Globus pallidus (tissue), 1 donor: ENCODE measurements at regions not wholly inside any gene's neighbourhood (a gene's known extent, or its start where the extent isn't known, plus 50 kb on each side); places are given as distances from the start of the nearest gene placed in this dataset.

ENCODE experiments used
- DNase-seq: peaks from one replicate; pipeline ENCODE4 v3.0.0-alpha.2; 2015; ENCODE audit warnings: low spot score

GRCh38 chr1:168964478-168964877 is 142.0 kb upstream of the ATP1B1 start:
- DNase-seq: no peak

GRCh38 chr1:168966217-168966616 is 140.3 kb upstream of the ATP1B1 start:
- no peak for DNase-seq

DNA sequence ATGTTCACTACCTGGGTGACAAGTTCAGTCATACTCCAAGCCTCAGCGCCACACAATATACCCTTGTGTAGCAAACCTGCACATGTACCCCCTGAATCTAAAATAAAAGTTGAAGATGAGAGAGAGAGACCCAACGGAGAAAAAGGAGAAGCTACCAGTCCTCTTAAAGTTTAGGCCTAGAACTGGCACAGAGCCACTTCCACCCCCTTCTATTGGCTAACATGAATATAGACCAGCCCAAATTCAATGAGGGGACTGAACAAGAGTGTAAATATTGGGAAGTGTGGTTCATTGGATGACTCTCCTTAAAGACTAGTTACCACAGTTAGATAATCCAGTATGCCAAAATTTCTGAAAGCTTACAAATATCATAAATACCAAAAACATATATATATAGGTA is 139.9 kb upstream of the ATP1B1 start:
- DNase-seq: no peak

DNA sequence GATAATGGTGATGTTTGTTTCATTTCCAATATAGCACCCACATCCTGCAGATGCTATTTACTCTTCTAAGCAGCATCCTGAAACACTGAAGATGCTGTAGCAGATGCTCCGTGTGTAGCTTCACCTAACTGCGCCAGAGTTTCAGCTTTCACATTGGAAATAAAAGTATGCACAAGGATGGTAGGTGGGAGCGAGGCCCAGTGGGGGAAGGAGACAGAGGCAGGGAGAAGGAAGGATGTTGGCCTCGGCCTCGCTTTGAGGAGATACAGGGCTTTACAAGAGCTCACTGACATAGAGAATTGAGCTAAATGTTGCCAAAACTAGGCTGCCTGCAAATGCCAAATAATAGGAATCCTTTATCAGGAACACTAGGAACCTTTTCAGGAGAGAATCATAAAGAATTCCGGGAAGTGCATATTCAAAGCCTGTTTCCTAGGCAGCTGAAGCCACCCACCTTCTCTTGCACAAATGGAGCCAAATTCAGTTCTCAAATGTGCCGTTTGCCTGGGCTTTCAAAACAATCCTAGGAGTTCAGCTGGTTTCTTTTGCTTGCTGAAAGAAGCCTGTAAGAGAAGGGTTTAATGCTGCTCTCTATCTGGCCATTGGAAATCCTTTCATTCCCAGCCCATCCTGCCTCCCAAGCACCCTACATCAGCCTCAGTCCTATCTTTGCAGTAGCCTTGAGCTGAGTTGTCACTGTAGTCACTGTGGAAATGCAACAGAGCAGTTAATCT is 135.4 kb upstream of the ATP1B1 start:
- no peak for DNase-seq

DNA sequence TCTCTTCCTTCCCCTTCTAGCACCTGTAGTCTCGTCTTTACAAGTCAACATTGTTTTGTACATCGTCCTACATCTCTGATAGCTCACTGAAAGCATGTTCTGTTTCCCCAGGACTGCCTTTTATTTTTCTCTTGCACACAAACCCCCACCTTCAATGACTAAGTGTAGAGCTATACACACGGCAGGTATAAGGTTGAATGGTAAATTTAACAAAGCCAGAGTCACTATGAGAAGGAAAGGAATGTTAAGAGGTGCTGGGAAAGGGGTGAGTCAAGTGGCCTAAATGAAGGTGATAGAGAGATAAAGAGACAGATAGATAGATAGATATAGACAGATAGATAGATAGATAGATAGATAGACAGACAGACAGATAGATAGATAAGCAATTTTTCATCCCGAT is 134.3 kb upstream of the ATP1B1 start:
- DNase-seq: no peak

- DNase-seq: no peak
These were observed 133.6 kb upstream of the ATP1B1 start for GRCh38 chr1:168972887-168973286.

DNA sequence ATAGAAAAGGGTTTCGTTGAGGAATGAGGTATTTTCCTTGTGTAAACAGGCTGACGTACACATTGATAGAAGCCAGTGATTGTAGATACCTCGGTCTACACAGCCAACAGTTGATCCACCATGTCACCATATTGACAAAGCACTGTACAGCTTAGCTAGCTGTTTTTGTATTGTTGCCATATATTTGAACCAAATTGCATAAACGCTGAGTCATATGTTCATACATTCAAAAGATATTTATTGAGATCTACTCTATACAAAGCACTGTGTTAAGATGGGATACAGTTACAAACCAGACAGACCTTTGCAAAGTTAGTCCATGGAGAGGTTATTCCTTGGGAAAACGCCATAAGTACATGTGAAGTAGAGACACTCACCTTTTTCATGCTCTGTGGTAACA is 132.4 kb upstream of the ATP1B1 start:
- no peak for DNase-seq

DNA sequence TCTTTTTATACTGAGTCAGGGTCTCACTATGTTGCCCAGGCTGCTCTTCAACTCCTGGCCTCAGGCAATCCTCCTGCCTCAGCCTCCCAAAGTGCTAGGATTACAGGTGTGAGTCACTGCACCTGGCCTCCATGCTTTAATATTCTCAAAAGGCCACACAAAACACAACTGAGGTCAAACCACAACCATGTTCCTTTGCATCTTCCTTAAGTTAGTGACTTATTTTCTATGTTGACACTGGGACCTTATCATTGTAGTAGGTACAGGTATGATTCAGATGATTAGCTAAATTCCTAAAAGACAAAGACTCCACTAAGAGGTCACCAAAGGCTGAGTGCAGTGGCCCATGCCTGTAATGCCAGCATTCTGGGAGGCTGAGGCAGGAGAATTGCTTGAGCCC is 131.9 kb upstream of the ATP1B1 start:
- no peak for DNase-seq

DNA sequence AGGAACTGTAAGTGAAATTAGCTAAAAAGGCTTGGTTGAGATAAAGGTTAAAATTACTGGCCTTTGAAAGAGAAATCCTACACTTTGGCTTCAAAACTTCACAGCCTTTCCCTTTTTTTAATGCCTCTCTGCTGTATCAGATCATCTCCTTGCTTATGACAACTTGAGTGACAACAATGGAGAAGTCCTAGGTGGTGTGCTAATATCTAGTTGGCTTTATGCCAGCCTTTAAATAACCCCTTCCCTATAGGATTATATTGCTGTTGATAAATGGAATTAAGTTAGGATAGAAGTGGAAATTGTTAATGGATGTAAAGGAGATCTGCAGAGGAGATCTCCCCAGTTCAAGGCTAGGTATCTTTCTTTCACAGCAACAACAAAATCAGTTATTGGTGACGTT is 130.2 kb upstream of the ATP1B1 start:
- no peak for DNase-seq

GRCh38 chr1:168977618-168978017 is 128.9 kb upstream of the ATP1B1 start:
- no peak for DNase-seq

DNA sequence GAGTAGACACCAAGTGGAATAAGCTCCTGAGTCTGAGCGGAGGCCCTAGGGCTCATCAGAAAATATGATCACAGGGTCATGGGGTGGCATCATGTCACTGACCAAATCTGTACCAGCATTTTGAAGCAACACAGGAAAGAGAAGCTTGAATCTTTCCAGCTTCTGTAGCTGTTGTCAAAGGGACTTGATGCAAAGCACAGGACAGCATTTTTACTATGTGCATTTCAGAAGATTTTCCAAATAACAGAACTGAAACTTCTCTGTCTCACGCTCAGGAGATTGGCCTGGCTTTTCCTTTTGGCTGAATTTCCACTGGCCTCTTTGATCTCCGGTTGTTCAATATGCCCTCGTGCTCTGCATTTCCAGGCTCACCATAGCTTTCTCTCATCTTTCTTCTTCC is 127.2 kb upstream of the ATP1B1 start:
- no peak for DNase-seq

GRCh38 chr1:168980180-168980579 is 126.3 kb upstream of the ATP1B1 start:
- no peak for DNase-seq

- no peak for DNase-seq
These were observed 125.8 kb upstream of the ATP1B1 start for GRCh38 chr1:168980656-168981055.

- no peak for DNase-seq
These were observed 123.7 kb upstream of the ATP1B1 start for GRCh38 chr1:168982778-168983177.

- no peak for DNase-seq
These were observed 119.2 kb upstream of the ATP1B1 start for GRCh38 chr1:168987330-168987729.

DNA sequence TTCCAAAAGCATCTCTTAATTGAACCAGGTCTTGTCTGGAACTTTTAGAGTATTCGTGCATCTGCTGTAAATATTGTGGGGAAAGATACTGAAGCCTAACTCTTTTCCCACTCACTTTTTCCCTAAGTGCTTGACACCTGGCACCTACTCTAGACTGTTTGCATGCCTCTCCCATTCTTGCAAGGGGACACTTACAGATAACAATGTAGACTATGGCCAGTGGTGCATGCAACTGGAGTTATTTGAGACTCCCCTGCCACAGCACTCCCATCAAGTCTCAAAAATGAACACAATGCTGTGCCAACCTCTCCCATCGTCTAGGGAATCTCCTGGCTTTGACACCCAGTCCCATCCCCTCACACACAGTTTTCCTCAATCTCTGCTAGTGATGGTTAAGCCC is 118.6 kb upstream of the ATP1B1 start:
- no peak for DNase-seq

- DNase-seq: no peak
These were observed 116.5 kb upstream of the ATP1B1 start for GRCh38 chr1:168989985-168990384.

- no peak for DNase-seq
These were observed 114.6 kb upstream of the ATP1B1 start for GRCh38 chr1:168991667-168992475.

DNA sequence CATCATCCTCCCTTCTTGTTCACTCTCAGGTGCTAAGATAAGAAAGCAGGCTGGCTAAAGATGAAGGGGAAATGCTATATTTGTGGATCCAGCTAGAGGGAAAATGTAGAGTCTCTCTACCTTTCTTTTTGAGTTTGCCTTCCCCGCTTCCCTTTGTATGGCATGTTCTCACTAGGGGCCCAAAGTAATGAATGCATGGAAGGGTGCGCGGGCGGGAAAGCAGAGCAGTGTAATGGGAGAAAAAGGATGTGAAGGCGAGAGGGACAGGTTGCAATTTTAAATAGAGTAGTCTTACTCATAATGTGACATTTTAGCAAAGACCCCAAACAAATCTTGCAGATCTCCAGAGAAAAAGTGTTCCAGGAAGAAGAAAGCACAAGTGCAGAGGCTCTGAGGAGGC is 105.1 kb upstream of the ATP1B1 start:
- no peak for DNase-seq

- no peak for DNase-seq
These were observed 102.5 kb upstream of the ATP1B1 start for GRCh38 chr1:169003864-169004516.

- DNase-seq: peak; percentile 75
These were observed 100.7 kb upstream of the ATP1B1 start for GRCh38 chr1:169005776-169006175.

- no peak for DNase-seq
These were observed 96.8 kb upstream of the ATP1B1 start for GRCh38 chr1:169009666-169010065.

DNA sequence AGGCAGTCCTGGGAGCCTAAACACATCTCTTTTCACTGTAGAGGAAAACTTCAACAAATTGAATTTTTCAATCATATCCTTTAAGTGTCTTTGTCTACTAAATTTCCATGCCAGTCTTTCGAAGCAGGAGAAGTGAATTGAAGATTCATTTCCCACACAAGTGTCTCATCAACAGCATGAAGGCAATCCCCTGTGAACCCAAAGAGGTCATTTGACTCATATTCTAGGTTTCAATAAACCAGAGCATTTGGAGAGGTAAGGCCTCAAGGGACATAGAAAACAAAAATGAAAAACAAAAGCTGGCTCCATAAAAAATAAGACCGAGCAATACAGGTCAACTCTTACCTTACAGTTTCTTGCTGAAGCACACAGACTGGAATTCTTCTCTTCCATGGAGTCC is 94.1 kb upstream of the ATP1B1 start:
- DNase-seq: no peak
